Astrocyte of the spinal cord (primary cell): ENCODE measurements at regions not wholly inside any gene's neighbourhood (a gene's known extent, or its start where the extent isn't known, plus 50 kb on each side); places are given as distances from the start of the nearest gene placed in this dataset.

ENCODE experiments used
- DNase-seq: peaks from one replicate; pipeline ENCODE4 v3.0.0; 2011; ENCODE audit warnings: low read depth, low spot score
- H3K4me3 ChIP-seq: 2 replicates; pipeline ENCODE4 v1.5.1; 2011; ENCODE audit warnings: low read depth, mild to moderate bottlenecking, low read length, moderate library complexity
- in situ Hi-C: cut with HindIII; loops from 2 replicates; pipeline ENCODE4 v1.10.0; 2017; ENCODE audit warnings: low sequenced_read_pairs
- TF ChIP-seq, protein P1 (sequence below): IDR thresholded peaks from 2 replicates; pipeline ENCODE4 v1.5.1; 2012; ENCODE audit warnings: low read depth, mild to moderate bottlenecking, low read length, inconsistent platforms

DNA sequence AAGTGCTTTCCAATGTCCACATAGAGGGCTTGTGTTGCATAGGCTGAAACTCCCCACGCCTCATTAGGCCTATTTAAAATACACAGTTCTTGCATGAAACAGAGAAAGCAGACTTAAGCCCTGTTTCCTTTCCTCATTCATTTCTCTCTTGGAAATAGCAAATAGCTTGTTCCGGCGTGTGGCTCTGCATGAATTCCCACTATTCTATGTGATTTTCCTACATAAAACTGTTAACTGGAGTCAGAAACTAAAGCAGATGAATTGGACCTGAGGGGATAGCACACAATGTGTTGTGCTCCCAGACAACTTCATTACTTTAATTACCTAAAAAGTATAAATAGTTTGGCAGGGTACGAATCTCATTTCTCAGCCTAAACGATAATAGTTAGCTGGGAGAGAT lies 981.5 kb downstream of the SORCS1 start:
- no peak overlapping the region for H3K4me3 ChIP-seq
- in situ Hi-C loops = no loop called here

DNA sequence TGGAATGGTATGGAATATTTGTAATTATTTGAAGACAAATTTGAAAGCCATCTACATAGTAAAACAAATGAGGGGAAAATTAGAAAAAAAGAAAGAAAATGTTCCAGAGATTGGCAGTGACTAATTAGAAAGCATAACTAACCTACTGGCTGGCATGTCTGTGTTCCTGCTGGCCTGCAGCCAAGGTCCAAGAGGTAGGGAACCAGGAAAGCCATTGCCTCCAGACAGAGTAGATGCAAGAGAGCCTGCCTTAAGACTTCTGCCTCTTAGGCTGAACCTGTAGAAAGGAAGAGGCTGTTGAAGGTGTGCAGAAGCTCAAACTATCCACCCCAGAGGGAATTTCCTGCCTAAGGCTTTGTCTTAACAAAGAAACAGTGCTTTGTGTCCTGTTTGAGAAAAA lies 982.0 kb downstream of the SORCS1 start:
- in situ Hi-C loops = no loop called here
- TF ChIP-seq, protein P1, sequence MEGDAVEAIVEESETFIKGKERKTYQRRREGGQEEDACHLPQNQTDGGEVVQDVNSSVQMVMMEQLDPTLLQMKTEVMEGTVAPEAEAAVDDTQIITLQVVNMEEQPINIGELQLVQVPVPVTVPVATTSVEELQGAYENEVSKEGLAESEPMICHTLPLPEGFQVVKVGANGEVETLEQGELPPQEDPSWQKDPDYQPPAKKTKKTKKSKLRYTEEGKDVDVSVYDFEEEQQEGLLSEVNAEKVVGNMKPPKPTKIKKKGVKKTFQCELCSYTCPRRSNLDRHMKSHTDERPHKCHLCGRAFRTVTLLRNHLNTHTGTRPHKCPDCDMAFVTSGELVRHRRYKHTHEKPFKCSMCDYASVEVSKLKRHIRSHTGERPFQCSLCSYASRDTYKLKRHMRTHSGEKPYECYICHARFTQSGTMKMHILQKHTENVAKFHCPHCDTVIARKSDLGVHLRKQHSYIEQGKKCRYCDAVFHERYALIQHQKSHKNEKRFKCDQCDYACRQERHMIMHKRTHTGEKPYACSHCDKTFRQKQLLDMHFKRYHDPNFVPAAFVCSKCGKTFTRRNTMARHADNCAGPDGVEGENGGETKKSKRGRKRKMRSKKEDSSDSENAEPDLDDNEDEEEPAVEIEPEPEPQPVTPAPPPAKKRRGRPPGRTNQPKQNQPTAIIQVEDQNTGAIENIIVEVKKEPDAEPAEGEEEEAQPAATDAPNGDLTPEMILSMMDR = no peak

More for the DNA sequence above, 981.5 kb downstream of the SORCS1 start:
- TF ChIP-seq, protein P1 = no peak
- no peak for DNase-seq

DNA sequence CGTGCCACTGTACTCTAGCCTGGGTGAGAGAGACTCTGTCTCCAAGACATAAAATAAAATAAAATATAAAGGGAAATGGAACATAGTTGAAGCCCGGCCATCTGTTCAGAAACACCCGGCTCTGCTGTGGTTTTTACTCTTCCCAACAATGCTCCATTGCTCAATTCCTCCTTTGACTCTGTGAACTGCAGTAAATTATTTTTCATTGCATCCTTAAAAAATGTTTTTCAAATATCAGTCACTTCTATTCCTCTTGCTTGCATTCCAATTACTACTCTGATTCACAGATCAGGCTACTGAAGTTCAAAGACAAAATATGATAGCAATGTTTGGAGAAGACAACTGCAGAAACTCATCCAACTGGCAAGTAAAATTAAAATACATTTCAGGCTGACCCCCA lies 983.0 kb downstream of the SORCS1 start:
- no peak overlapping the region for H3K4me3 ChIP-seq
- TF ChIP-seq, protein P1 = no peak
- in situ Hi-C loops = no loop called here
- peak; percentile 3 for DNase-seq

More for the DNA sequence above, 982.0 kb downstream of the SORCS1 start:
- no peak for DNase-seq
- H3K4me3 ChIP-seq = no peak overlapping the region

DNA sequence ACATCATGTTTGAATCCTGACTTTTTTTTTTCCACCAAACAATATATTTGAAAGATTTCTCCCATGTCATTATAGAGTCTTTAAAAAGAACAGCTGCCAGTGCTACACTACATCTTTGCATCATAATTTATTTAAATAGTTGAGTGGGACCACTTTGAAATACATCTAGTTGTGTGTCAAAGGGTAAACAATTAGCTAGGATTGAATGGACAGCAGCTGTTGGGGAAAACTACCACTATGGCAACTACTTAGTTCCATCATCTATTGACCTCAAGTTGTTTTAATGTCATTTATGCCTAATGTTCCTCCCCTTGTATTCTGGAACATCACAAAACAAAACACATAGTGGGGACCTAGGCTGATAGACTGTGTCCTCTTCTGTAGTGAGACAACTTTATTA lies 985.1 kb downstream of the SORCS1 start:
- DNase-seq = no peak
- TF ChIP-seq, protein P1 = no peak
- in situ Hi-C loops = no loop called here
- no peak overlapping the region for H3K4me3 ChIP-seq

DNA sequence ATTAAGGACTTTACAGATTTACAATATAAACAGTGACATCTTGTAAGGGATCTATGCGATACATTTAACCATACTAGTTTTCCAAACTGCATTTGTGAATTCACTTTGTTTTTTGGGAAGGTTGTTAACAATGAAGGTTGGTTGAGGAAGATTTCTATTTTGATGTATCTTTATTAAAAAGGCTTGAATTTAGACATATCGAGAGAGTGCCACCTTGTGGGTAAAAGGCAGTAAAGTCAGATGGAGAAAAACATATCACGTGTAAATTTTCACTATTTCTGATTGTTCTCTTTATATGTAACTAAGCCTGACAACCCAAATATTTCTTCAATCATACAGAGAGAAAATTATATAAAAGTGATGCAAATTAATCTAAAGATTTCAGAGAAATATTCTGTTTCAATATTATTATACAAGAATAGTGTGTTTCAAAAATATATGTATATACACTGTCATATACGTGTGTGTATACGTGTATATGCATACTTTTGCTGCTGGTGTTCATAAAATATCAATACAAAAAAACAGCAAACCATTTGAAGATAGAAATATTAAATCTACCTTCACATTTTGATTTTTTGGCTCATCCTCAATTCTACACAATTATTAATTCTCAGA lies 988.6 kb downstream of the SORCS1 start:
- in situ Hi-C loops = no loop called here
- DNase-seq = peak; percentile 38
- TF ChIP-seq, protein P1 = peak; percentile 59
- no peak overlapping the region for H3K4me3 ChIP-seq

DNA sequence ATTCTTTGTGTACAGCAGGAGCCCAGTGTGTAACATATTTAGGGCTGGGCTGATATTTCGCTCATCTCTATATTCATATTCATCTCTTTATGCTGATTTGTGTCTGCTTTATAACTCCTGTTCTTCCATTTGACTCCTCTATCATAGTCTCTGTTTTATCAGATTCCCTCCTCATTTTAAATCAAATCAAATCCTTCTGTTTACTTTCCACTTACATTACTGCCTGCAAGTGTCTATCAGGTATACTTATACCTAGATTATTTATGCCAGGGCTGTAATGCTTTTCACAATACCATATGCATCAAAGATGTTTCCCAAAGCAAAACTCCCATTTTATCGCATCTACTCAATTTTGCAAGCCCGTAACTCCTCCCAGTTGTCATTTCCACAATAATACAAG lies 990.7 kb downstream of the SORCS1 start:
- TF ChIP-seq, protein P1 = no peak
- DNase-seq = no peak
- in situ Hi-C loops = no loop called here
- H3K4me3 ChIP-seq = no peak overlapping the region
